Stimulated activated CD8-positive, alpha-beta memory T cell treated with anti-CD3 and anti-CD28 coated beads, Interleukin-12 subunit alpha, Interleukin-12 subunit beta, amount 100 ng/mL, for 24 hours (primary cell): ENCODE measurements at regions not wholly inside any gene's neighbourhood (a gene's known extent, or its start where the extent isn't known, plus 50 kb on each side); places are given as distances from the start of the nearest gene placed in this dataset.

Experiments used
- DNase-seq: peaks from one replicate; pipeline ENCODE4 v3.0.0-alpha.2; 2020; ENCODE audit errors: extremely low read depth

DNA sequence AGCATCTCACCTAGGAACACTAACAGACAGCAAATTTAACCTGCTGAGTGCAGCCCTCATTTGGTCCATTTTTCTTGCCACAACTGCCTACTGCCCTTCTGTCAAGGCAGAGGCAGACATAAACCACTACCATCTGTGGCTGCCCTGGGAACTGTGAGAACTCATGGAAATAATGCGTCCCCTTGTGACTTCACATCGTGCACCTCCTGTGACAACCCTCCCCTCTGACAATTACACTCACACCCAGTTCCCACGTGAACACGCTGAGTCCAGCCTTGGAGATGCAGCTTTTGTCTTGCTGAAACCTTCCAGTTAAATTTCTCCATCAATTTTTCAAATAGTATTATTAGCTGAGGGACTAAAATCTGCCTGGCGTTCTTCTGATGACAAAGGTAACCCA is 193.1 kb upstream of the KLF14 start:
- DNase-seq, result no peak

GRCh38 chr7:130927564-130927963 is 193.6 kb upstream of the KLF14 start:
- DNase-seq, result no peak

- DNase-seq, result no peak
These were observed 196.1 kb upstream of the KLF14 start for GRCh38 chr7:130929896-130930659.

- DNase-seq, result no peak
These were observed 196.7 kb upstream of the KLF14 start for GRCh38 chr7:130930681-130931080.

DNA sequence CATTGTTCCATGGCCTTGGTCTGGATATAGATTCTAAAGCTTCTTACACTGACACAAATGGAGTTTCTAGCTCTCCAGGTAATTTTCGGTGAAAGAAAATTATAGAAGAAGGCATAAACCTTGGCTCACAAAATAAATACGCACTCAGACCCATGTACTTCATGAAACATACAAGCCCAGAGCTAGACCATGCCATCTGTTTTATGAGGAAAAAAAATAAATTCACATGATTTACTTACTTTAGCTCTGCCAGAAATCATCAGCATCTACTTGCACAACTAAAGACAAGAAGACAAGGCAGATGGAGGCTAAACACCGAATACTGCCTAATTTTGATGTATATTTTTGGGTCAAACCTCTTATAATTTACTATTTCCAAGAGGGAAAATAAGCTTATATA is 197.4 kb upstream of the KLF14 start:
- no peak for DNase-seq

DNA sequence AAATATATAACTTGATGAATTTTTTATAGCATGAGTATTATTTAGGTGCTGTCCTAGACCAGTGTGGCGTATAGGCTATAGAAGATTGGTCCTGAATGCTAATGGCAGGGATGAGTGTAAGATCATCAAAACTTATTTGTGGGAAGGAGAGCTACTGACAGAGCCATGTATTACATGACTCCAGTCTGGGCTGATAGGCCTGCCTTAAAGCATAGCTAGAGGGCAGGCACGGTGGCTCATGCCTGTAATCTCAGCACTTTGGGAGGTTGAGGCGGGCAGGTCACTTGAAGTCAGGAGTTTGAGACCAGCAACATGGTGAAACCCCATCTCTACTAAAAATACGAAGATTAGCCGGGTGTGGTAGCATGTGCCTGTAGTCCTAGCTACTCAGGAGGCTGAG is 198.1 kb upstream of the KLF14 start:
- DNase-seq, result no peak

DNA sequence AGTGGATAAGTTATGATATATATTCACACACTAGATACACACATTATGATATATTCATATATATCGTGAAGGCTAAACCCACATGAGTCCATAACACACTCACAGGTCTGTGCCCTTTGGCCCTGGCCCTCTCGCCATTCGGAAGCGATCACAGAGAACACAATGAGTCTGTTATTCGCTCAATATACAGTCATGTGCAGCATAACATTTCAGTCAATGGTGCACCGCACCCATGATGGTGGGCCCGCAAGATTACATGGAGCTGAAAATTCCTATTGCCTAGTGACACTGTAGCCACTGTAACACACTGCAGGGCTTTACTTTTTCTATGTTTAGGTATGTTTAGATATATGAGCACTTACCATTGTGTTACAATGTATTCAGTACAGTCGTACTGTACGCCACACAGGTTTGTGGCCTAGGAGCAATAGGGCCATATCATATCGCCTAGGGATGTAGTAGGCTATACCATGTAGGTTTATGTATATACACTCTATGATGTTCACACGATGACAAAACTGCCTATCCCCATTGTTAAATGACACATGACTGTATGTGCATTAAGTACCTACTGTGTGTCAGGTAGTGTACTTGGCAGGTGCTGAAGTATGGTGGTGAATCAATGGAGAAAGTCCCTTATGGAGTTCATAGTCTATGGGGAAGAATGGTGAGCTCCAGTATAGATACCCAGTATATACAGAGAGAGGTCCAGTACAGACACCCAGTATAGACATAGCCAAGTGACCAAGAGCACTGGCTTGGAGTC is 198.8 kb upstream of the KLF14 start:
- no peak for DNase-seq

GRCh38 chr7:130933919-130934318 is 199.9 kb upstream of the KLF14 start:
- DNase-seq, result no peak

GRCh38 chr7:130935564-130936157 is 201.7 kb upstream of the KLF14 start:
- DNase-seq, result no peak

DNA sequence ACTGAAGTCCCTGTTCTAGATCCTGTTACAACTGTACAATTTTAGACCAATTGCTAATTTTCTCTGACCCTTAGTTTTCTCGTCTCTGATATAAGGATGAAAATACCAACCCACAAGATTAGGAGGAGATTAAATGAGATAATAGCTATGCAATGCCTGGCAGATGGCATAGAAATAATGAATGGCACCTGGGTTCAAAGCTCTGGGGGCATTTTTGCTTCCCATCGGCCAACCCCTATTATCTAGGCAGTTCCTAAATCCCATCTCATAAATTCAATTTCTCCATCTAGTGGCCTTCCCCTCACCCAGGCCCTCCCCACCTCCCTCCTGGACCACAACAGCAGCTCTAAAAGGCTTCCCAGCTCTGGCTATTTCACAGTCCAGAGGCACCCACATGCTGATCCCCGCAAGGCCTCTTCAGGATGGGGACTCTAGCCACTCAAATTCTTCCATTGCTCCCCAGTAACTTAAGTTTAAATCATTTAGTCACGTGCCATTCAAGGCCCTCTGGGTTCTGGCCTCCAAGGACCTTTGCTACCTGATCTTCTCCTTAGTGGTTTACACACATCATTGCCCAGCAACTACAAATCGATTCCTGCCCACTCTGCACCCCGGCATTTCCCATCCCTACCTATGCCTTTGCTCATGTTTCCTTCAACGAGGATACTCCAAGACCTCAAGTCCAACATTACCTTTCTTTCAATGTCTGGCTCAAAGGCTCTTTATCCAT is 202.4 kb upstream of the KLF14 start:
- no peak for DNase-seq

- no peak for DNase-seq
These were observed 203.0 kb upstream of the KLF14 start for GRCh38 chr7:130937016-130937415.

DNA sequence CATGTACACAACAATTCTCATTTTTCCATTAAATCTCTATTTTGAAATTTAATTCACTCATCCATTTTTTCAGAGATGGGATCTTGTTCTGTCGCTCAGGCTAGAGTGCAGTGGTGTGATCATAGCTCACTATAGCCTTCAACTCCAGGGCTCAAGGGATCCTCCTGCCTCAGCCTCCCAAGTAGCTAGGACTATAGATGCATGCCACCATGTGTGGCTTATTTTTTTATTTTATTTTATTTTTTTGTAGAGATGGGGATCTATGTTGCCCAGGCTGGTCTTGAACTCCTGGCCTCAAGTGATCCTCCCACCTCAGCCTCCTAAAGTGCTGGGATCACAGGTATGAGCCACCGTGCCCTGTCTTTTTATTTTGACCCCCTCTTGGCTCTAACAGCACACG is 203.8 kb upstream of the KLF14 start:
- no peak for DNase-seq

- no peak for DNase-seq
These were observed 204.7 kb upstream of the KLF14 start for GRCh38 chr7:130938661-130939060.

- DNase-seq, result no peak
These were observed 205.5 kb upstream of the KLF14 start for GRCh38 chr7:130939321-130940095.

DNA sequence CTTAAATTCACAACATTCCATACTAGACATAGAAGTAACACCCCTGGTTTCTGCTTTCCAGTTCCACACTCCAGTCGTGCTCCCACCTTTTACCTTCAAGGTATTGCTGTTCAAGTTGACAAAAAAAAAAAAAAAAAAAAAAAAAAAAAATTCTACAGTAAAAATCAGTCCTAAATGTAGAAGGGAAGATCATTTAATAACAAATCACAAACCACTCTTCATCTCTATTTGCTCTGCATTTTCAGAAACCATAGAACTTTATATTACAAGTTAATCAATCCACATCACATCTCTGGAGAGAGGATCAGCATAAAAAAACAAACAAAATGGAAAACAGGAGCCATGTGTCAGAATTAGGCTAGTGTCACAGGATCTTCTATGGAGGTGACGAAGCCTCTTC is 206.3 kb upstream of the KLF14 start:
- no peak for DNase-seq

DNA sequence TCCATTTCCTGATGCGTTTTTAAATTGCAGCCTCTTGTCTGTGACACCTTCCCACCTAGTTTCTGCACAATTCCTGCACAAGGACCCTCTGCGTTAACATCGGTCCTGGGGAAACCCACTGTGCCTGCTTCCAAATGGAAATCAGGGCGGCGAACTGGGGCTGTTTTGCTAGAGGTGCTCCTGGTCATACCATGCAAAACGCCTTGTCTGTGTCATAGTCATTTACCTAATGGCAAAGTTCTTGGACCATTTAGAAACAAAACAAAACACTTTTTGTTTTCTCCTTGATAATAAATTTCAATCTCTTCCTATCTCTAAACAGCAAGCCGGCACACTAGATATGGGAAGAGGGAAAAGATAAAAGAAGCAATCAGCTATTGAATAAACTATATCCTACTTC is 206.9 kb upstream of the KLF14 start:
- DNase-seq, result no peak

GRCh38 chr7:130941322-130942210 is 207.6 kb upstream of the KLF14 start:
- no peak for DNase-seq

GRCh38 chr7:130942211-130942964 is 208.4 kb upstream of the KLF14 start:
- DNase-seq, result no peak

- DNase-seq, result no peak
These were observed 209.4 kb upstream of the KLF14 start for GRCh38 chr7:130943336-130943901.
